Body of pancreas (tissue), 4 donors: ENCODE measurements at regions not wholly inside any gene's neighbourhood (a gene's known extent, or its start where the extent isn't known, plus 50 kb on each side); places are given as distances from the start of the nearest gene placed in this dataset.

Experiments
- ATAC-seq: fragments of 150-250 bp; one replicate; pipeline ENCODE4 v1.9.1; 2016
- DNase-seq, 4 donors: peaks; one replicate each; pipeline ENCODE4 v3.0.0-alpha.2; 2019
- H3K27ac ChIP-seq, 4 donors: fragments of 200-600 bp; sonication (generic); 1 replicate in 3 of 4; 2 replicates in 1 of 4; pipeline versions ENCODE4 v1.5.1 to v1.6.1; 2016 to 2019; ENCODE audit warnings: mild to moderate bottlenecking in 1 of 4, mixed read lengths in 1 of 4, moderate library complexity in 1 of 4
- H3K27me3 ChIP-seq, 2 donors: fragments of 200-600 bp; sonication (generic); one replicate each; pipeline ENCODE4 v1.6.0; 2016; ENCODE audit warnings: mild to moderate bottlenecking in 1 of 2
- H3K36me3 ChIP-seq, 2 donors: fragments of 200-600 bp; sonication (generic); replicated peaks in 1 of 2; 2 replicates each; pipeline ENCODE4 v1.5.1; 2016; ENCODE audit warnings: low read depth in 2 of 2; ENCODE audit not compliant: insufficient read depth in 1 of 2
- H3K4me1 ChIP-seq: fragments of 200-600 bp; sonication (generic); one replicate; pipeline ENCODE4 v1.6.0; 2016
- H3K4me3 ChIP-seq, 2 donors: fragments of 200-600 bp; sonication (generic); 1 replicate in 1 of 2; 2 replicates in 1 of 2; pipeline ENCODE4 v1.5.1; 2016 to 2019
- H3K9me3 ChIP-seq, 3 donors: fragments of 200-600 bp; sonication (generic); 1 replicate in 2 of 3; 2 replicates in 1 of 3; pipeline ENCODE4 v1.5.1; 2016
- POLR2A ChIP-seq, 3 donors: fragments of 450-650 bp; IDR thresholded peaks; one replicate each; pipeline ENCODE4 v1.6.1; 2016; ENCODE audit warnings: antibody characterized with exemption in 3 of 3, mild to moderate bottlenecking in 2 of 3
- WGBS, 2 donors: methylation state at CpG; one replicate each; pipeline ENCODE4 v1.1.5; 2017; 5-methylcytosine and 5-hydroxymethylcytosine counted together
- intact Hi-C: fragments of 100-400 bp; cut with DNase I; formaldehyde crosslinking; loops from one replicate; pipeline ENCODE4 v1.15.1; 2023
- TF ChIP-seq, protein P1 (sequence below), 7 experiments: fragments of 450-650 bp in 4 of 7; fragments of 200-600 bp in 3 of 7; sonication (generic) in 3 of 7; IDR thresholded peaks; one replicate each; pipeline ENCODE4 v1.5.1; 2016 to 2019; ENCODE audit warnings: antibody characterized with exemption in 7 of 7

DNA sequence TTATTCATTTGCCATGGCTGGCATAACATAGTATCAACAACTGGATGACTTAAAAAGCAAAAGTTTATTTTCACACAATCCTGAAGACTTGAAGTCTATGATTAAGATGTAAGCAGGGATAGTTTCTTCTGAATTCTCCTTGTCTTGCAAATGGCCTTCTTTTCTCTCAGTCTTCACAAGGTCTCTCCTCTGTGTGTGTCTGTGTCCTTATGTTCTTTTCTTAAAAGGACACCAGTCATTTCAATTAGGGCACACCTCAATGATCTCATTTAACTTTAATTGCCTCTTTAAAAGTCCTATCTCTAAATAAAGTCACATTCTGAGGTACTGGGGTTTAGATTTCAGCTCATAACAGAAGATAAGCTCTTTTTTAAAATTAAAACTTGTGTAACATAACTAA is 399.7 kb downstream of the PABPC4L start:
- no peak overlapping the region for H3K27ac ChIP-seq
- ATAC-seq, result no peak
- H3K4me3 ChIP-seq, result no peak overlapping the region
- no peaks in the 10 kb centered on the region for H3K36me3 ChIP-seq
- H3K9me3 ChIP-seq, result no peaks in the 10 kb centered on the region
- DNase-seq, result no peak
- TF ChIP-seq POLR2A (IDR thresholded peaks at IDR 0.05), result no peak
- TF ChIP-seq, protein P1, sequence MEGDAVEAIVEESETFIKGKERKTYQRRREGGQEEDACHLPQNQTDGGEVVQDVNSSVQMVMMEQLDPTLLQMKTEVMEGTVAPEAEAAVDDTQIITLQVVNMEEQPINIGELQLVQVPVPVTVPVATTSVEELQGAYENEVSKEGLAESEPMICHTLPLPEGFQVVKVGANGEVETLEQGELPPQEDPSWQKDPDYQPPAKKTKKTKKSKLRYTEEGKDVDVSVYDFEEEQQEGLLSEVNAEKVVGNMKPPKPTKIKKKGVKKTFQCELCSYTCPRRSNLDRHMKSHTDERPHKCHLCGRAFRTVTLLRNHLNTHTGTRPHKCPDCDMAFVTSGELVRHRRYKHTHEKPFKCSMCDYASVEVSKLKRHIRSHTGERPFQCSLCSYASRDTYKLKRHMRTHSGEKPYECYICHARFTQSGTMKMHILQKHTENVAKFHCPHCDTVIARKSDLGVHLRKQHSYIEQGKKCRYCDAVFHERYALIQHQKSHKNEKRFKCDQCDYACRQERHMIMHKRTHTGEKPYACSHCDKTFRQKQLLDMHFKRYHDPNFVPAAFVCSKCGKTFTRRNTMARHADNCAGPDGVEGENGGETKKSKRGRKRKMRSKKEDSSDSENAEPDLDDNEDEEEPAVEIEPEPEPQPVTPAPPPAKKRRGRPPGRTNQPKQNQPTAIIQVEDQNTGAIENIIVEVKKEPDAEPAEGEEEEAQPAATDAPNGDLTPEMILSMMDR (IDR thresholded peaks at IDR 0.05), result no peak
- H3K27me3 ChIP-seq, result no peaks in the 10 kb centered on the region
- H3K4me1 ChIP-seq, result no peaks in the 10 kb centered on the region
- intact Hi-C loops, result no loop called here

DNA sequence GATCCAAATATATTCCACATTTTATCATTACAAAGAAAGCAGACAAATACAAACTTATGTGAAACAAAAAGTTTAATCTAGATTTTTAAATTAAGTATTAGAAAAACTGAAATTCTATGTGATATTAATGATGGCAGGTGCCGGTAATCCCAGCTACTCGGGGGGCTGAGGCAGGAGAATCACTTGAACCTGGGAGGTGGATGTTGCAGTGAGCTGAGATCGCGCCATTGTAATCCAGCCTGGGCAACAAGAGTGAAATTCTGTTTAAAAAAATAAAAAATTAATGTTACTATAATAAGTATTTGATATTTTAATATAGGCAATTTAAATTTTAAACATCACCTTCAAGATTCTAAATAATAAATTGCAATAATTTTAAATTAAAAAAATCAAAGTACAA is 400.6 kb downstream of the PABPC4L start:
- H3K36me3 ChIP-seq, result no peaks in the 10 kb centered on the region
- no peak for TF ChIP-seq POLR2A (IDR thresholded peaks at IDR 0.05)
- TF ChIP-seq, protein P1 (IDR thresholded peaks at IDR 0.05), result no peak
- no peak overlapping the region for H3K4me3 ChIP-seq
- intact Hi-C loops, result no loop called here
- H3K9me3 ChIP-seq, result no peaks in the 10 kb centered on the region
- H3K27me3 ChIP-seq, result no peaks in the 10 kb centered on the region
- WGBS, 2 donors, result 80 to 84% methylated on average over 4 of the region's 4 CpGs
- H3K27ac ChIP-seq, result no peak overlapping the region
- no peaks in the 10 kb centered on the region for H3K4me1 ChIP-seq
- no peak for ATAC-seq
- DNase-seq, result no peak

DNA sequence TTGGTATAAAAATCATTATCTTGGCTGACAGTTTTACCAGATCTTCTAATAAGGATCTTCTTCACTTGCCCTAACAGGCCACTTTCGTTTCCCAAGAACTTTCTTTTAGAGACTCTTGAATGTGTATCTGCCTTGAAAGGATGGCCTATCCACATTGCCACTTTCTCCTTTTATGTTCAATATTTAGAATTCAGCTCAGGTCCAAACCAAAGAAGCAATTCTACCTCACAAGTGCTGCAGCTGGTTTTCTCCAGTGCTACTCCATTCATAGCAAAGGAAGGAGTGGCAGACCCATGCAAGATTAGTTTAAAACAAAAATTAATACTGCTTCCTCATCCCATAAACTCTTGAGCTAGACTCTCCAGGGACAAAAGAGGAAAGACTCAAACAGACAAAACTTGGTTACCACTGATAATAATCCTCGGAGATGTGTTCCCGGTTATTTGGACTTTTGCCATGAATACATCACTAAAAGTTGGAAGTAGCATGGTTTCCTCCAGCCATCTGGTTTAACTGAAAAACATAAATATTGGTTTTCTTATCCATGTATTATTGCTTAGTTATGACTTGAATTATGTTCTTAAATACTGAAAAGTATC is 401.8 kb downstream of the PABPC4L start:
- Histone ChIP-seq H3K4me1 (no peaks in the 10 kb centered on the region), H3K27me3 (no peaks in the 10 kb centered on the region), H3K4me3 (no peak overlapping the region), H3K9me3 (no peaks in the 10 kb centered on the region), H3K27ac (no peak overlapping the region), H3K36me3 (no peaks in the 10 kb centered on the region)
- no peak for TF ChIP-seq POLR2A (IDR thresholded peaks at IDR 0.05)
- TF ChIP-seq, protein P1 (IDR thresholded peaks at IDR 0.05), result no peak
- WGBS, 2 donors, result 47 to 51% methylated on average over 3 of the region's 3 CpGs
- DNase-seq, result no peak
- intact Hi-C loops, result no loop called here
- no peak for ATAC-seq

DNA sequence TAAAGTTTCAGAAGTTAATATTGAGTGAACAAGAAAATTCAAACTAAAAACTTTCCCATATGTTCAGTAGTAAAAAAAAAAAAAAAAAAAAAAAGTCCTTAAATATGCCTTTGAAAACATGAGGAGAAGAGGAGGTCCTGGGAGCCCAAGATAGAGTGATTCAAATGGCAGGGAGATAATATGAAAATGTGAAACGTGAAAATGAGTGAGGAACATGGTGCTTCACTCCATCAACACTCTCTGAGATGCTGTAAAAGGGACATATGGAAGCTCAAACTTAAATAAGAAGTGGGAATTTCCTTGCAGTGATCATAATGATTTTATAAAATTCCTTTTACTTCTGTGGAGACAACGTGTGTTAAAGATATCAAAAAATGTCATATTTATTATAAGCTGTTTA is 423.9 kb downstream of the PABPC4L start:
- no peak overlapping the region for H3K4me3 ChIP-seq
- no peak for TF ChIP-seq POLR2A (IDR thresholded peaks at IDR 0.05)
- TF ChIP-seq, protein P1 (IDR thresholded peaks at IDR 0.05), result no peak
- no peak for DNase-seq
- intact Hi-C loops, result no loop called here
- ATAC-seq, result no peak
- H3K4me1 ChIP-seq, result no peaks in the 10 kb centered on the region
- H3K9me3 ChIP-seq, result no peaks in the 10 kb centered on the region
- no peaks in the 10 kb centered on the region for H3K36me3 ChIP-seq
- WGBS, 2 donors, result 38 to 44% methylated on average over 2 of the region's 2 CpGs
- H3K27ac ChIP-seq, result no peak overlapping the region
- no peaks in the 10 kb centered on the region for H3K27me3 ChIP-seq

DNA sequence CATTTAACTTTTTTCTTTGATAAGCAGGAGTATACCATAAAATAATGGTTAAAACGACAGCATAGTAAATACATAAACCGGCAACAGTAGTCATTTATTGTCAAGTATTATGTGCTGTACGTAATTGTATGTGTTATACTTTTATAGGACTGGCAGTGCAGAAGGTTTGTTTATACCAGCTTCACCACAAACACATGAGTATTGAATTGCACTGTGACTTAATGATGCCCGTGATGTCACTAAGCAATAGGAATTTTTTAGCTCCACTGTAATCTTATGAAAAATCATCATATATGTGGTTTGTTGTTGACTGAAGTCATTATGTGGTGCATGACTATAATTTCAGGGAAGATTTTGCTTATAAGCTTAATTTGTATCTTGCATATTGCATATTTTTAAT is 424.6 kb downstream of the PABPC4L start:
- Histone ChIP-seq H3K4me1 (no peaks in the 10 kb centered on the region), H3K27me3 (no peaks in the 10 kb centered on the region), H3K9me3 (no peaks in the 10 kb centered on the region), H3K36me3 (no peaks in the 10 kb centered on the region), H3K4me3 (no peak overlapping the region), H3K27ac (no peak overlapping the region)
- WGBS, 2 donors, result 63 to 71% methylated on average over 4 of the region's 4 CpGs
- intact Hi-C loops, result no loop called here
- DNase-seq (no peak), ATAC-seq (no peak)
- TF ChIP-seq, protein P1 (IDR thresholded peaks at IDR 0.05), result no peak
- no peak for TF ChIP-seq POLR2A (IDR thresholded peaks at IDR 0.05)
